H1 (cell line): ENCODE measurements at regions not wholly inside any gene's neighbourhood (a gene's known extent, or its start where the extent isn't known, plus 50 kb on each side); places are given as distances from the start of the nearest gene placed in this dataset.

Experiments
- CBX5 ChIP-seq: fragments of 300-800, 300-1000 bp; sonication (generic); IDR thresholded peaks from 2 replicates; pipeline ENCODE4 v1.7.1; 2016; ENCODE audit warnings: antibody characterized with exemption, low read length, low read depth
- CBX8 ChIP-seq: fragments of 300-800, 300-1000 bp; sonication (generic); IDR thresholded peaks from 2 replicates; pipeline ENCODE4 v1.7.1; 2016; ENCODE audit warnings: low read depth, low read length, borderline replicate concordance
- CREB1 ChIP-seq: IDR thresholded peaks from 2 replicates; pipeline ENCODE4 v1.6.1; 2012; ENCODE audit warnings: inconsistent platforms
- GABPA ChIP-seq: IDR thresholded peaks from 2 replicates; pipeline ENCODE4 v1.6.1; 2011; ENCODE audit warnings: mild to moderate bottlenecking, low read length, moderate library complexity, borderline replicate concordance; ENCODE audit not compliant: insufficient read depth
- PHF8 ChIP-seq: fragments of 200-600 bp; sonication (generic); conservative IDR thresholded peaks from 2 replicates; pipeline ENCODE4 v1.7.1; 2012; ENCODE audit warnings: low read depth, mild to moderate bottlenecking, inconsistent platforms, low read length, moderate library complexity
- RBBP5 ChIP-seq: IDR thresholded peaks from 2 replicates; pipeline ENCODE4 v1.7.1; 2012; ENCODE audit warnings: low read depth, mild to moderate bottlenecking, inconsistent platforms, low read length, moderate library complexity, borderline replicate concordance

- no peak for TF ChIP-seq CBX5
- no peak for TF ChIP-seq CREB1
- no peak for TF ChIP-seq GABPA
- no peak for TF ChIP-seq PHF8
- TF ChIP-seq CBX8, result no peak
- no peak for TF ChIP-seq RBBP5
Measured at GRCh38 chr18:72147830-72148229, 396.3 kb downstream of the CBLN2 start (continued).
